A549 (cell line): ENCODE measurements at regions not wholly inside any gene's neighbourhood (a gene's known extent, or its start where the extent isn't known, plus 50 kb on each side); places are given as distances from the start of the nearest gene placed in this dataset.

Source experiments
- ATAC-seq, 2 experiments: fragments of 200-7000 bp in 1 of 2; fragments of >200 bp in 1 of 2; cut with Nextera tagmentation in 1 of 2; cut with Tn5 transposase in 1 of 2; 3 replicates each; pipeline versions ENCODE4 v1.8.0 to v1.9.1; 2018 to 2020; ENCODE audit warnings: mild to moderate bottlenecking in 1 of 2, moderate library complexity in 1 of 2
- CTCF ChIA-PET: fragments of 300-600 bp; sonication (Branson Sonifier 250); formaldehyde crosslinking; extraction: SDS; loops from one replicate; lab custom pipeline; 2021; ENCODE audit warnings: antibody characterized with exemption, inconsistent platforms; lab: Yijun Ruan, JAX
- POLR2A ChIA-PET: fragments of 350-600 bp; formaldehyde crosslinking; extraction: SDS; loops from one replicate; lab custom pipeline; 2021; ENCODE audit warnings: antibody characterized with exemption, inconsistent platforms; lab: Yijun Ruan, JAX
- DNase-seq, 2 experiments: peaks; one replicate each; pipeline versions ENCODE4 v3.0.0 to v3.0.0-alpha.2; 2011 to 2016; ENCODE audit warnings: low read depth in 1 of 2, low spot score in 1 of 2
- FAIRE-seq: peaks from 2 replicates; lab custom pipeline; 2011; peaks lifted over from hg19 to GRCh38; lab: Jason Lieb, UNC
- H3K27ac ChIP-seq, 2 experiments: fragments of >200 bp; sonication (Bioruptor Twin); formaldehyde crosslinking; 3 replicates each; pipeline ENCODE4 v1.5.1; 2016 to 2017
- H3K4me1 ChIP-seq: fragments of >200 bp; sonication (Bioruptor Twin); formaldehyde crosslinking; 3 replicates; pipeline ENCODE4 v1.6.1; 2016
- H3K4me2 ChIP-seq: fragments of >200 bp; sonication (Bioruptor Twin); formaldehyde crosslinking; 3 replicates; pipeline ENCODE4 v1.6.1; 2016
- H3K4me3 ChIP-seq: fragments of >200 bp; sonication (Bioruptor Twin); formaldehyde crosslinking; 3 replicates; pipeline ENCODE4 v1.5.1; 2016
- H3K9me3 ChIP-seq: fragments of >200 bp; sonication (Bioruptor Twin); formaldehyde crosslinking; 3 replicates; pipeline ENCODE4 v1.6.1; 2016
- ATOH8 ChIP-seq: fragments of 250-450 bp; sonication (Bioruptor Pico); IDR thresholded peaks from 2 replicates; pipeline ENCODE4 v1.5.0; 2020; ENCODE audit warnings: low read depth, mild to moderate bottlenecking, moderate library complexity
- BCL3 ChIP-seq: fragments of >200 bp; sonication (Bioruptor Twin); formaldehyde crosslinking; IDR thresholded peaks from 3 replicates; pipeline ENCODE4 v1.6.1; 2016
- CBX2 ChIP-seq: fragments of 200-600 bp; sonication (generic); IDR thresholded peaks from 2 replicates; pipeline ENCODE4 v1.6.1; 2016; ENCODE audit warnings: low read depth, mild to moderate bottlenecking, borderline replicate concordance
- CHD2 ChIP-seq: fragments of 150-350 bp; IDR thresholded peaks from 2 replicates; pipeline ENCODE4 v1.6.1; 2014; ENCODE audit warnings: low read length; ENCODE audit not compliant: partially characterized antibody
- EHF ChIP-seq: fragments of 250-450 bp; sonication (Bioruptor Pico); IDR thresholded peaks from 2 replicates; pipeline ENCODE4 v1.5.0; 2020; ENCODE audit warnings: mild to moderate bottlenecking
- EP300 ChIP-seq, 2 experiments: fragments of >200 bp; sonication (Bioruptor Twin); formaldehyde crosslinking; IDR thresholded peaks; 2 replicates in 1 of 2; 3 replicates in 1 of 2; pipeline ENCODE4 v1.6.1; 2016 to 2017
- ESRRA ChIP-seq: fragments of 150-350 bp; IDR thresholded peaks from 2 replicates; pipeline ENCODE4 v1.6.1; 2014; ENCODE audit warnings: mild to moderate bottlenecking, low read length, borderline replicate concordance
- HDAC2 ChIP-seq: fragments of 200-600 bp; sonication (generic); IDR thresholded peaks from 2 replicates; pipeline ENCODE4 v1.6.1; 2016
- HOXA7 ChIP-seq: fragments of 250-450 bp; sonication (Bioruptor Pico); IDR thresholded peaks from 2 replicates; pipeline ENCODE4 v1.5.0; 2020; ENCODE audit warnings: mild to moderate bottlenecking, moderate library complexity
- MAFK ChIP-seq: fragments of 450-650 bp; IDR thresholded peaks from 2 replicates; pipeline ENCODE4 v1.6.1; 2014; ENCODE audit not compliant: partially characterized antibody
- MAZ ChIP-seq: fragments of 150-350 bp; IDR thresholded peaks from 2 replicates; pipeline ENCODE4 v1.6.1; 2014; ENCODE audit warnings: antibody characterized with exemption, low read depth, low read length, borderline replicate concordance
- MYC ChIP-seq: IDR thresholded peaks from 2 replicates; pipeline ENCODE4 v1.6.1; 2012; ENCODE audit warnings: mild to moderate bottlenecking, inconsistent platforms, low read length, improper control_type of control experiment, borderline replicate concordance
- NR3C1 ChIP-seq: fragments of >200 bp; sonication (Bioruptor Twin); formaldehyde crosslinking; IDR thresholded peaks from 3 replicates; pipeline ENCODE4 v1.6.1; 2017
- POLR2A ChIP-seq: IDR thresholded peaks from 2 replicates; pipeline ENCODE4 v1.6.1; 2012; ENCODE audit warnings: mild to moderate bottlenecking, low read length
- POLR2AphosphoS2 ChIP-seq: conservative IDR thresholded peaks from 2 replicates; pipeline ENCODE4 v1.6.1; 2012; ENCODE audit warnings: low read length, improper control_type of control experiment, inconsistent platforms
- RAD21 ChIP-seq, 2 experiments: fragments of >200 bp in 1 of 2; sonication (Bioruptor Twin) in 1 of 2; formaldehyde crosslinking in 1 of 2; IDR thresholded peaks in 1 of 2; conservative IDR thresholded peaks in 1 of 2; 2 replicates in 1 of 2; 3 replicates in 1 of 2; pipeline ENCODE4 v1.6.1; 2012 to 2018; ENCODE audit warnings: inconsistent platforms in 1 of 2
- RARB ChIP-seq: fragments of 250-450 bp; sonication (Bioruptor Pico); IDR thresholded peaks from 2 replicates; pipeline ENCODE4 v1.8.0; 2021; ENCODE audit warnings: mild to moderate bottlenecking, moderate library complexity
- RCOR1 ChIP-seq: fragments of 150-350 bp; IDR thresholded peaks from 2 replicates; pipeline ENCODE4 v1.6.1; 2014; ENCODE audit warnings: antibody characterized with exemption, low read length, low read depth
- RFX5 ChIP-seq: fragments of 450-650 bp; IDR thresholded peaks from 2 replicates; pipeline ENCODE4 v1.7.1; 2014; ENCODE audit warnings: antibody characterized with exemption, mild to moderate bottlenecking, moderate library complexity
- SMC3 ChIP-seq: fragments of >200 bp; sonication (Bioruptor Twin); formaldehyde crosslinking; IDR thresholded peaks from 3 replicates; pipeline ENCODE4 v1.6.1; 2018; ENCODE audit warnings: inconsistent platforms
- SREBF2 ChIP-seq: fragments of 450-650 bp; IDR thresholded peaks from 2 replicates; pipeline ENCODE4 v1.6.1; 2014; ENCODE audit warnings: mild to moderate bottlenecking, moderate library complexity
- TFCP2L1 ChIP-seq: fragments of 250-450 bp; sonication (Bioruptor Pico); IDR thresholded peaks from 2 replicates; pipeline ENCODE4 v1.5.0; 2021; ENCODE audit warnings: mild to moderate bottlenecking
- TP53 ChIP-seq: fragments of 250-450 bp; sonication (Bioruptor Pico); IDR thresholded peaks from 2 replicates; pipeline ENCODE4 v1.5.0; 2021; ENCODE audit warnings: mild to moderate bottlenecking, moderate library complexity
- ZFP36 ChIP-seq: fragments of 450-650 bp; IDR thresholded peaks from 2 replicates; pipeline ENCODE4 v1.6.1; 2014; ENCODE audit warnings: borderline replicate concordance; ENCODE audit not compliant: partially characterized antibody
- ZNF302 ChIP-seq: fragments of 250-450 bp; sonication (Bioruptor Pico); IDR thresholded peaks from 2 replicates; pipeline ENCODE4 v1.9.0; 2021; ENCODE audit warnings: inconsistent platforms, mild to moderate bottlenecking, moderate library complexity
- ZSCAN20 ChIP-seq: fragments of 250-450 bp; sonication (Bioruptor Pico); IDR thresholded peaks from 2 replicates; pipeline ENCODE4 v1.8.0; 2022; ENCODE audit warnings: mild to moderate bottlenecking, moderate library complexity
- WGBS: methylation state at CpG from one replicate; pipeline ENCODE4 v1.1.6; 2017; ENCODE audit errors: missing lambda C conversion rate; 5-methylcytosine and 5-hydroxymethylcytosine counted together
- TF ChIP-seq, protein P1 (sequence below): fragments of >200 bp; sonication (Bioruptor Twin); formaldehyde crosslinking; IDR thresholded peaks from 2 replicates; pipeline ENCODE4 v1.6.1; 2016
- TF ChIP-seq, protein P2 (sequence below): fragments of >200 bp; sonication (Bioruptor Twin); formaldehyde crosslinking; IDR thresholded peaks from 3 replicates; pipeline ENCODE4 v1.5.1; 2016
- TF ChIP-seq, protein P3 (sequence below): fragments of 200-600 bp; sonication (generic); IDR thresholded peaks from 2 replicates; pipeline ENCODE4 v1.6.1; 2016; ENCODE audit warnings: antibody characterized with exemption, mild to moderate bottlenecking, moderate library complexity

GRCh38 chr2:62329797-62330196, 133.9 kb downstream of the B3GNT2 start:
- no peak overlapping the region for H3K27ac ChIP-seq
- CTCF ChIA-PET, result no interaction called here
- FAIRE-seq, result no peak

DNA sequence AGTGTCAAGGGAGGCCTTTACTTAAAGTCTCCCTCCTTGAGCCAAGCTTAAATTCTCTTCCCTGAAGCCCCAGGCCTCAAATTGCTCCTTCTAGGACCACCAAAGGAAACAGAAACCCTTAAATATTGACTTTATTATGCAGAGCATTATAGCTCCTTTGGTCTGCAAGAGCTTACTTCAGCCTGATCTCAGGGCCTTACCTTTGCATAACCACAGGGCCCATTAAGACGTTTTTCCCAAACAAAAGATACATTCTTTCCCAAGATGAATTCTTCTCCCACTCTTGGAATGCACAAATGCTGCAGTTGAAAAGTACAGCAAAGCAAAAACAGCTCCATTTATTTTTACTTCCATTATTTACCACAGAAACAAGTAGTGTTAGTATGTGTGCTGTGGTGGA, 130.8 kb downstream of the B3GNT2 start:
- CTCF ChIA-PET, result no interaction called here

More at GRCh38 chr2:62329797-62330196, 133.9 kb downstream of the B3GNT2 start:
- Histone ChIP-seq H3K4me3 (no peak overlapping the region), H3K4me2 (no peak overlapping the region), H3K9me3 (no peaks in the 10 kb centered on the region; the same call in 2 of the 3 replicates), H3K4me1 (no peaks in the 10 kb centered on the region)
- DNase-seq (no peak), ATAC-seq (no peak)
- POLR2A ChIA-PET, result no interaction called here
- TF ChIP-seq POLR2A (no peak), MAFK (no peak), MAZ (no peak), ZNF302 (CRISPR knock-in tag) (no peak), HOXA7 (CRISPR knock-in tag) (no peak), TFCP2L1 (CRISPR knock-in tag) (no peak), ZSCAN20 (CRISPR knock-in tag) (no peak), BCL3 (no peak), ATOH8 (CRISPR knock-in tag) (no peak)
- WGBS, result 42% methylated on average over 5 of the region's 5 CpGs

More for the DNA sequence above, 130.8 kb downstream of the B3GNT2 start:
- H3K9me3 ChIP-seq, result no peaks in the 10 kb centered on the region; the same call in 2 of the 3 replicates
- no peaks in the 10 kb centered on the region for H3K4me1 ChIP-seq
- no peak for DNase-seq
- POLR2A ChIA-PET, result no interaction called here
- H3K4me2 ChIP-seq, result no peak overlapping the region
- no peak for ATAC-seq
- H3K27ac ChIP-seq, result no peak overlapping the region
- H3K4me3 ChIP-seq, result no peak overlapping the region
- TF ChIP-seq SMC3, result no peak
- no peak for TF ChIP-seq CBX2
- TF ChIP-seq EHF, result no peak
- TF ChIP-seq, protein P1, sequence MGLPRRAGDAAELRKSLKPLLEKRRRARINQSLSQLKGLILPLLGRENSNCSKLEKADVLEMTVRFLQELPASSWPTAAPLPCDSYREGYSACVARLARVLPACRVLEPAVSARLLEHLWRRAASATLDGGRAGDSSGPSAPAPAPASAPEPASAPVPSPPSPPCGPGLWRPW, result no peak
- TF ChIP-seq, protein P2, sequence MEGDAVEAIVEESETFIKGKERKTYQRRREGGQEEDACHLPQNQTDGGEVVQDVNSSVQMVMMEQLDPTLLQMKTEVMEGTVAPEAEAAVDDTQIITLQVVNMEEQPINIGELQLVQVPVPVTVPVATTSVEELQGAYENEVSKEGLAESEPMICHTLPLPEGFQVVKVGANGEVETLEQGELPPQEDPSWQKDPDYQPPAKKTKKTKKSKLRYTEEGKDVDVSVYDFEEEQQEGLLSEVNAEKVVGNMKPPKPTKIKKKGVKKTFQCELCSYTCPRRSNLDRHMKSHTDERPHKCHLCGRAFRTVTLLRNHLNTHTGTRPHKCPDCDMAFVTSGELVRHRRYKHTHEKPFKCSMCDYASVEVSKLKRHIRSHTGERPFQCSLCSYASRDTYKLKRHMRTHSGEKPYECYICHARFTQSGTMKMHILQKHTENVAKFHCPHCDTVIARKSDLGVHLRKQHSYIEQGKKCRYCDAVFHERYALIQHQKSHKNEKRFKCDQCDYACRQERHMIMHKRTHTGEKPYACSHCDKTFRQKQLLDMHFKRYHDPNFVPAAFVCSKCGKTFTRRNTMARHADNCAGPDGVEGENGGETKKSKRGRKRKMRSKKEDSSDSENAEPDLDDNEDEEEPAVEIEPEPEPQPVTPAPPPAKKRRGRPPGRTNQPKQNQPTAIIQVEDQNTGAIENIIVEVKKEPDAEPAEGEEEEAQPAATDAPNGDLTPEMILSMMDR, result no peak
- TF ChIP-seq ZFP36, result no peak
- TF ChIP-seq TP53 (CRISPR knock-in tag), result no peak
- TF ChIP-seq RARB (CRISPR knock-in tag), result no peak
- TF ChIP-seq MYC, result no peak
- TF ChIP-seq RCOR1, result no peak
- no peak for TF ChIP-seq POLR2AphosphoS2
- no peak for TF ChIP-seq NR3C1
- no peak for TF ChIP-seq CHD2
- no peak for TF ChIP-seq SREBF2
- TF ChIP-seq, protein P3, sequence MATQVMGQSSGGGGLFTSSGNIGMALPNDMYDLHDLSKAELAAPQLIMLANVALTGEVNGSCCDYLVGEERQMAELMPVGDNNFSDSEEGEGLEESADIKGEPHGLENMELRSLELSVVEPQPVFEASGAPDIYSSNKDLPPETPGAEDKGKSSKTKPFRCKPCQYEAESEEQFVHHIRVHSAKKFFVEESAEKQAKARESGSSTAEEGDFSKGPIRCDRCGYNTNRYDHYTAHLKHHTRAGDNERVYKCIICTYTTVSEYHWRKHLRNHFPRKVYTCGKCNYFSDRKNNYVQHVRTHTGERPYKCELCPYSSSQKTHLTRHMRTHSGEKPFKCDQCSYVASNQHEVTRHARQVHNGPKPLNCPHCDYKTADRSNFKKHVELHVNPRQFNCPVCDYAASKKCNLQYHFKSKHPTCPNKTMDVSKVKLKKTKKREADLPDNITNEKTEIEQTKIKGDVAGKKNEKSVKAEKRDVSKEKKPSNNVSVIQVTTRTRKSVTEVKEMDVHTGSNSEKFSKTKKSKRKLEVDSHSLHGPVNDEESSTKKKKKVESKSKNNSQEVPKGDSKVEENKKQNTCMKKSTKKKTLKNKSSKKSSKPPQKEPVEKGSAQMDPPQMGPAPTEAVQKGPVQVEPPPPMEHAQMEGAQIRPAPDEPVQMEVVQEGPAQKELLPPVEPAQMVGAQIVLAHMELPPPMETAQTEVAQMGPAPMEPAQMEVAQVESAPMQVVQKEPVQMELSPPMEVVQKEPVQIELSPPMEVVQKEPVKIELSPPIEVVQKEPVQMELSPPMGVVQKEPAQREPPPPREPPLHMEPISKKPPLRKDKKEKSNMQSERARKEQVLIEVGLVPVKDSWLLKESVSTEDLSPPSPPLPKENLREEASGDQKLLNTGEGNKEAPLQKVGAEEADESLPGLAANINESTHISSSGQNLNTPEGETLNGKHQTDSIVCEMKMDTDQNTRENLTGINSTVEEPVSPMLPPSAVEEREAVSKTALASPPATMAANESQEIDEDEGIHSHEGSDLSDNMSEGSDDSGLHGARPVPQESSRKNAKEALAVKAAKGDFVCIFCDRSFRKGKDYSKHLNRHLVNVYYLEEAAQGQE, result no peak
- TF ChIP-seq HDAC2, result no peak
- no peak for TF ChIP-seq RAD21 (conservative IDR thresholded peaks at IDR 0.05 in 1 of 2, IDR thresholded peaks at IDR 0.05 in 1 of 2)
- no peak for TF ChIP-seq RFX5
- TF ChIP-seq ESRRA, result no peak
- no peak for TF ChIP-seq EP300 (IDR thresholded peaks at IDR 0.05)
- FAIRE-seq, result no peak
- 8% methylated on average over 1 of the region's 1 CpG for WGBS
